ENCODE measurements at regions not wholly inside any gene's neighbourhood (a gene's known extent, or its start where the extent isn't known, plus 50 kb on each side); places are given as distances from the start of the nearest gene placed in this dataset.

- TF ChIP-seq MYNN (IDR thresholded peaks at IDR 0.05), result no peak
- TF ChIP-seq MYNN (CRISPR knock-in tag; IDR thresholded peaks at IDR 0.05), result no peak
- no peak for TF ChIP-seq ZNF347 (CRISPR knock-in tag; IDR thresholded peaks at IDR 0.05; ENCODE audit: low read depth)
Measured at GRCh38 chr13:40402931-40403431, 263.5 kb downstream of the FOXO1 start (continued).

DNA sequence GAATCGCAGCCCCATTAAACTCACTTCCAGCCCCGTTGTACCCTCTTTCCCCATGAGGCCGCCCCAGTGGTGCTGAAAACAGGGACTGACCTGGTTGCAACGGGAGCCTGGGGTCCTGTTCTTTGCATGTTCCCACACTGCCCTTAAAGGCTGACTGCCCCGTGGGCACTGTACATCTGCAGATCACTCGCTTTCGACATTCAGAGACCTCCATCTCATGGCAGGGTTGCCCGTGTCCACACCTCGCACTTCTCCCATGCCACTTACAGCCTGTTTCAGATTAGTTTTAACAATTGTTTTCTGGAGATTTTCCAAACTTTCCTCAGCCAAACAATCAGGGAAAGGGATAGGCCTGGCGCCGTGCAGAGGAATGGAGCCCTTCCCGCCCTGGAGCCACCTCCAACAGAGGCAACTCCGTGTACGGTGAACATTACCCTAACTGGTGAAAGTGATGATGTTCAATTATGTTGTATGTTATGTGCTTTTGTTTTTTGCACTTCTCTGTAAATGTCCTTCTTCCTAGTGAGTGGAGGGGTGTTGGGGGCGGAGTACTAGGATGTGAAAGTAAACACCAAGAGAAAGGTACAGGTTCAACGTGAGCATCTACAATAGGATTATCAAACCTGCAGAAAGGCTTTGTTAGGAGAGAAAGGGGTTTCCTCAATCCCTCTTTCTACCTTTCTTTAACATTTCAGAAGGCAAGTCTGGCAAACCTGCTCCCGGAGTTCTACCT is 262.8 kb downstream of the FOXO1 start:
- Histone ChIP-seq H3K4me2 (ENCODE audit: insufficient read depth, low read length) (no peak overlapping the region), H3K4me1 (replicated peaks in 1 of 2; ENCODE audit: control insufficient read depth in 2 of 2, insufficient read depth in 2 of 2, low read length in 2 of 2) (no peaks in the 10 kb centered on the region; a peak in 1 of 5 replicates), H4K20me1 (replicated peaks; ENCODE audit: control insufficient read depth, insufficient read depth, low read length) (no peaks in the 10 kb centered on the region), H3K79me2 (ENCODE audit: control insufficient read depth, insufficient read depth, low read length) (no peaks in the 10 kb centered on the region), H3K9ac (ENCODE audit: insufficient read depth in 1 of 2, low read depth in 2 of 2, low read length in 2 of 2) (no peak overlapping the region), H3K36me3 (ENCODE audit: control insufficient read depth, insufficient read depth, low read length) (no peaks in the 10 kb centered on the region), H2AFZ (ENCODE audit: low read depth, low read length) (no peak overlapping the region), H3K9me3 (replicated peaks; ENCODE audit: control insufficient read depth, insufficient read depth, low read depth, low read length) (no peaks in the 10 kb centered on the region), H3K27ac (ENCODE audit: extremely low read depth, low read depth, low read length) (no peak overlapping the region), H3K9me1 (ENCODE audit: control insufficient read depth, insufficient read depth, low read length) (no peaks in the 10 kb centered on the region), H3K4me3 (no peak overlapping the region), H3K27me3 (ENCODE audit: control insufficient read depth in 2 of 2, insufficient read depth in 2 of 2, low read length in 2 of 2) (peaks cover 0 to 15% of the 10 kb centered on the region in 2 experiments; a peak in 2 of 5 replicates)
- intact Hi-C loops (cut with micrococcal nuclease) (no loop called here), in situ Hi-C loops (cut with MboI) (no loop called here)
- POLR2A ChIA-PET, result no interaction called here
- WGBS (ENCODE audit: insufficient coverage, low coverage, missing lambda C conversion rate), result 22% methylated on average over 11 of the region's 17 CpGs
- no peak for FAIRE-seq
- CTCF ChIA-PET (ENCODE audit: low intra/inter-chr PET ratio), result no interaction called here
- DNase-seq (ENCODE audit: extremely low read depth in 1 of 4, low spot score in 3 of 4), result no peak
- no peak for ATAC-seq
- no TSS peak for BruUV-seq (replicated peaks)
- TF ChIP-seq ZNF280B (CRISPR knock-in tag; IDR thresholded peaks at IDR 0.05), result no peak
- no peak for TF ChIP-seq RCOR1 (IDR thresholded peaks at IDR 0.05; ENCODE audit: borderline replicate concordance in 1 of 2, low read depth in 2 of 2, low read length in 2 of 2)
- TF ChIP-seq, protein P1, sequence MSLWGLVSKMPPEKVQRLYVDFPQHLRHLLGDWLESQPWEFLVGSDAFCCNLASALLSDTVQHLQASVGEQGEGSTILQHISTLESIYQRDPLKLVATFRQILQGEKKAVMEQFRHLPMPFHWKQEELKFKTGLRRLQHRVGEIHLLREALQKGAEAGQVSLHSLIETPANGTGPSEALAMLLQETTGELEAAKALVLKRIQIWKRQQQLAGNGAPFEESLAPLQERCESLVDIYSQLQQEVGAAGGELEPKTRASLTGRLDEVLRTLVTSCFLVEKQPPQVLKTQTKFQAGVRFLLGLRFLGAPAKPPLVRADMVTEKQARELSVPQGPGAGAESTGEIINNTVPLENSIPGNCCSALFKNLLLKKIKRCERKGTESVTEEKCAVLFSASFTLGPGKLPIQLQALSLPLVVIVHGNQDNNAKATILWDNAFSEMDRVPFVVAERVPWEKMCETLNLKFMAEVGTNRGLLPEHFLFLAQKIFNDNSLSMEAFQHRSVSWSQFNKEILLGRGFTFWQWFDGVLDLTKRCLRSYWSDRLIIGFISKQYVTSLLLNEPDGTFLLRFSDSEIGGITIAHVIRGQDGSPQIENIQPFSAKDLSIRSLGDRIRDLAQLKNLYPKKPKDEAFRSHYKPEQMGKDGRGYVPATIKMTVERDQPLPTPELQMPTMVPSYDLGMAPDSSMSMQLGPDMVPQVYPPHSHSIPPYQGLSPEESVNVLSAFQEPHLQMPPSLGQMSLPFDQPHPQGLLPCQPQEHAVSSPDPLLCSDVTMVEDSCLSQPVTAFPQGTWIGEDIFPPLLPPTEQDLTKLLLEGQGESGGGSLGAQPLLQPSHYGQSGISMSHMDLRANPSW (CRISPR knock-in tag; IDR thresholded peaks at IDR 0.05), result no peak
- no peak for TF ChIP-seq MEF2A (IDR thresholded peaks at IDR 0.05; ENCODE audit: control insufficient read depth, low read depth, low read length)
- TF ChIP-seq MYBL2 (IDR thresholded peaks at IDR 0.05; ENCODE audit: low read depth), result no peak
- TF ChIP-seq MYBL2 (CRISPR knock-in tag; IDR thresholded peaks at IDR 0.05; ENCODE audit: borderline replicate concordance), result no peak
- no peak for TF ChIP-seq RBM15 (IDR thresholded peaks at IDR 0.05; ENCODE audit: insufficient read depth, low read length)
- no peak for TF ChIP-seq CCNT2 (IDR thresholded peaks at IDR 0.05; ENCODE audit: borderline replicate concordance, extremely low read depth, insufficient read length, low read depth, low read length)
- no peak for TF ChIP-seq EWSR1 (IDR thresholded peaks at IDR 0.05; ENCODE audit: borderline replicate concordance, low read depth, partially characterized antibody)
- no peak for TF ChIP-seq BACH1 (tag; IDR thresholded peaks at IDR 0.05)
